Spinal cord (tissue), 9 donors: ENCODE measurements at regions not wholly inside any gene's neighbourhood (a gene's known extent, or its start where the extent isn't known, plus 50 kb on each side); places are given as distances from the start of the nearest gene placed in this dataset.
A peak's percentile ranks its signal among the peaks of the same experiment; 100 is the strongest.

Experiments
- DNase-seq, 6 donors: peaks; one replicate each; pipeline versions ENCODE4 v3.0.0 to v3.0.0-alpha.2; 2013 to 2015; ENCODE audit warnings: low spot score in 6 of 6, low read depth in 4 of 6
- H3K27ac ChIP-seq: one replicate; pipeline ENCODE4 v1.5.1; 2013; ENCODE audit warnings: low read depth, low read length, control low read depth
- H3K27me3 ChIP-seq: one replicate; pipeline ENCODE4 v1.6.1; 2013; ENCODE audit warnings: low read length; ENCODE audit not compliant: control insufficient read depth, insufficient read depth
- H3K36me3 ChIP-seq: one replicate; pipeline ENCODE4 v1.6.1; 2013; ENCODE audit warnings: low read length; ENCODE audit not compliant: control insufficient read depth, insufficient read depth
- H3K4me1 ChIP-seq: one replicate; pipeline ENCODE4 v1.6.1; 2013; ENCODE audit warnings: low read length; ENCODE audit not compliant: control insufficient read depth, insufficient read depth
- H3K4me3 ChIP-seq: one replicate; pipeline ENCODE4 v1.5.1; 2013; ENCODE audit warnings: low read depth, low read length, control low read depth
- H3K9me3 ChIP-seq: one replicate; pipeline ENCODE4 v1.6.1; 2013; ENCODE audit warnings: low read length; ENCODE audit not compliant: control insufficient read depth, insufficient read depth
- WGBS: methylation state at CpG from one replicate; pipeline ENCODE4 v1.1.5; 2013; ENCODE audit warnings: missing lambda C conversion rate; ENCODE audit not compliant: insufficient coverage; 5-methylcytosine and 5-hydroxymethylcytosine counted together
- donor health status: healthy.

DNA sequence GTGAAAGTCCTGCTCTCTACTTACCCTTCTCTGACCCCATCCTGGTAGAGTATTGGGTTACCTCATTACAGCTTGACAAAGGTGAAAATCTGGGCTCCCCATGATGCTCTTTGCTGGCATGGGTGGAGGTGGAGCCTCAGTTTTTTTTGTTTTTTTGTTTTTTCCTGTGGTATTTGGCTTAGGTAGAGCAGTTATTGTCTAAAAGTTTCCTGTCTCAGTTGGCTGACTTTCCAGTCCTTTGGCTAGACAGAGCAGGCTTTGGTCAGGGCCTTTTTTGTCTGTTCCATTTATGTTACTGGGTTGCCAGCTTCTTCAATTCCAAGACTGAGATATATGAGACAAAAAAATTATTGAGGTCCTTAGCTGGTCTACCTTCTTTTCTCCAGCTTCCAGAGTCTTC lies 163.4 kb downstream of the GALC start:
- no peaks in the 10 kb centered on the region for H3K9me3 ChIP-seq
- no peaks in the 10 kb centered on the region for H3K36me3 ChIP-seq
- H3K4me3 ChIP-seq: no peak overlapping the region
- H3K27me3 ChIP-seq: no peaks in the 10 kb centered on the region
- DNase-seq: no peak
- no peak overlapping the region for H3K27ac ChIP-seq
- H3K4me1 ChIP-seq: no peaks in the 10 kb centered on the region

DNA sequence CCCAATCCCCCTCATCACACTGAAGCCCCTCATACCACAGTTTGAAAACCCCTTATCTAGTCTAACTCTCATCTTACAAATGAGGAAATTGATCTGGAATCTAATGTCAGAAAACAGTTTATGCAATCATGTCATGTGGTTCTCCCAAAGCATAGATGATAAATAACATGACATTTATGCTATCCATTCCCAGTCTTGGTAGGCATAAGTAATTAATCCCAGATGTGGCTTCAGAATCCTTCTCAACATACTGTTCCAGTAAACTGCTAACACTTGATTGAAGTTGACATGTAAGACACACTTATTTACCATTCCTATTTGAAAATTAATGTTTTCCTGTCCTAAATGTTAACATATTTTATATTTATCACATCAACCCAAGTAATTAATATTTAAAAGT lies 168.7 kb downstream of the GALC start:
- no peak overlapping the region for H3K27ac ChIP-seq
- H3K36me3 ChIP-seq: no peaks in the 10 kb centered on the region
- no peak overlapping the region for H3K4me3 ChIP-seq
- no peaks in the 10 kb centered on the region for H3K4me1 ChIP-seq
- H3K9me3 ChIP-seq: no peaks in the 10 kb centered on the region
- H3K27me3 ChIP-seq: no peaks in the 10 kb centered on the region
- no peak for DNase-seq

GRCh38 chr14:87816416-87816815 lies 176.6 kb downstream of the GALC start:
- Histone ChIP-seq H3K9me3 (peaks cover 2% of the 10 kb centered on the region), H3K36me3 (no peaks in the 10 kb centered on the region), H3K27me3 (no peaks in the 10 kb centered on the region), H3K27ac (no peak overlapping the region), H3K4me3 (no peak overlapping the region), H3K4me1 (no peaks in the 10 kb centered on the region)
- no peak for DNase-seq
- WGBS: no CpG with 5 or more reads among the region's 3 CpGs

GRCh38 chr14:87815121-87815520 lies 177.9 kb downstream of the GALC start:
- WGBS: 88% methylated on average over 2 of the region's 9 CpGs
- no peaks in the 10 kb centered on the region for H3K36me3 ChIP-seq
- H3K9me3 ChIP-seq: peaks cover 2% of the 10 kb centered on the region
- H3K4me1 ChIP-seq: no peaks in the 10 kb centered on the region
- H3K4me3 ChIP-seq: no peak overlapping the region
- no peak overlapping the region for H3K27ac ChIP-seq
- DNase-seq: no peak
- H3K27me3 ChIP-seq: no peaks in the 10 kb centered on the region

DNA sequence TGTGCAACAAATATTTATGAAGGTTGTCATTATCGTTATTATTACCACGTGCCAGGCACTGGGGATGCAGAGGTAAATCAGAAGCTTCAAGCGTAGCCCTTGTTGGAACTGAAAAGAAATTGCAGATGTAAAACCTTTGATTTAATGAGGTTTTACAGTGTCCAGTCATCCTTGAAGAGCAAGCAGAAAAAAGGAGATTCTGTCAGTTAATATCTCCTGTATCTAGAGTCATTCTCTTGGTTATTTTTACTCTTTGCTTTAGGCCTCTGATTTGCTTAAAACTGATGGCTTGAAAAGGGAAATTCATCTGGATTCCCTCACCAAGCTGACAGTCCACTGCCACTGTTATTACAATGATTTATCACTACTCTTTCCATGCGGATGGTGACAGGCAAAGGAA lies 179.3 kb downstream of the GALC start:
- Histone ChIP-seq H3K27ac (no peak overlapping the region), H3K4me1 (no peaks in the 10 kb centered on the region), H3K4me3 (no peak overlapping the region), H3K36me3 (no peaks in the 10 kb centered on the region), H3K9me3 (peaks cover 2% of the 10 kb centered on the region), H3K27me3 (no peaks in the 10 kb centered on the region)
- WGBS: 60% methylated on average over 3 of the region's 4 CpGs
- peak in 1 of 6 donors; percentile 58 for DNase-seq

- WGBS: no CpG with 5 or more reads among the region's 1 CpG
- no peak for DNase-seq
- no peak overlapping the region for H3K4me3 ChIP-seq
- H3K27me3 ChIP-seq: no peaks in the 10 kb centered on the region
- H3K36me3 ChIP-seq: no peaks in the 10 kb centered on the region
- no peak overlapping the region for H3K27ac ChIP-seq
- peaks cover 2% of the 10 kb centered on the region for H3K9me3 ChIP-seq
- no peaks in the 10 kb centered on the region for H3K4me1 ChIP-seq
These were observed 179.8 kb downstream of the GALC start for GRCh38 chr14:87813211-87813610.

DNA sequence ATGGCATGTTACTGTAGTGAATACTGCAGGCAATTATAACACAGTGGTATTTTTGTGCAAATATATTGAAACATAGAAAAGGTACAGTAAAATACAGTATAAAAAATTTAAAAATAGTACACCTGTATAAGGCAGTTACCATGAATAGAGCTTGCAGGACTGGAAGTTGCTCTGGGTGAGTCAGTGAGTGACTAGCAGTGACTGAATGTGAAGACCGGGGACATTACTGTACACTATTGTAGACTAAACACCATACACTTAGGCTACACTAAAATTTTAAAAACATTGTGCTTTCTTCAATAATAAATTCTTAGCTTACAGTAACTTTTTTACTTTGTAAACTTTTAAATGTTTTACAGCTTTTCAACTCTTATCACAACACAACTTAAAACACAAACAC lies 181.7 kb downstream of the GALC start:
- Histone ChIP-seq H3K4me3 (no peak overlapping the region), H3K9me3 (no peaks in the 10 kb centered on the region), H3K36me3 (no peaks in the 10 kb centered on the region), H3K4me1 (no peaks in the 10 kb centered on the region), H3K27me3 (no peaks in the 10 kb centered on the region), H3K27ac (no peak overlapping the region)
- DNase-seq: no peak
- no CpG with 5 or more reads among the region's 1 CpG for WGBS

DNA sequence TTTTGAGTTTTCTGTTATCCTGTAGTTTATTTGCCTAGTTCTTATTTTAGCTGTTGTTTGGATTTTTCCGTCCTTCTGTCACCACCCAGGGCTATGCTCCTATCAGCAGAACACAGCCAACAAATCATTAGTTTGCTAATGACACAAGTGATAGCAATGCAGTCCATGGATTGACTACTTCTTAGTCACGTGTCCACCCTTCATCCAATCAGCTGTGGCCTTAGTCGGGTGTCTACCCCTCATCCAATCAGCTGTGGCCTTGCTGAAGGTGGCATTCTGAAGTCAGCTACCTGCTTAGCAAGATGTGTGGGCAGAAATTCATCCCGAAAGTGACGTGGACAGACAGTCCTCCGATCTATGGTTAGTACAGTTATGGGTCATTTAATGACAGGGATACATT lies 182.3 kb downstream of the GALC start:
- no peak for DNase-seq

GRCh38 chr14:87809261-87809660 lies 183.7 kb downstream of the GALC start:
- DNase-seq: peak in 1 of 6 donors; percentile 80
- WGBS: 90% methylated on average over 3 of the region's 5 CpGs
- Histone ChIP-seq H3K27ac (no peak overlapping the region), H3K9me3 (no peaks in the 10 kb centered on the region), H3K4me3 (no peak overlapping the region), H3K27me3 (no peaks in the 10 kb centered on the region), H3K36me3 (no peaks in the 10 kb centered on the region), H3K4me1 (no peaks in the 10 kb centered on the region)

More for the DNA sequence above, 182.3 kb downstream of the GALC start:
- no peak overlapping the region for H3K27ac ChIP-seq
- H3K9me3 ChIP-seq: no peaks in the 10 kb centered on the region
- H3K4me3 ChIP-seq: no peak overlapping the region
- H3K27me3 ChIP-seq: no peaks in the 10 kb centered on the region
- no peaks in the 10 kb centered on the region for H3K36me3 ChIP-seq
- WGBS: 70% methylated on average over 2 of the region's 6 CpGs
- H3K4me1 ChIP-seq: no peaks in the 10 kb centered on the region

DNA sequence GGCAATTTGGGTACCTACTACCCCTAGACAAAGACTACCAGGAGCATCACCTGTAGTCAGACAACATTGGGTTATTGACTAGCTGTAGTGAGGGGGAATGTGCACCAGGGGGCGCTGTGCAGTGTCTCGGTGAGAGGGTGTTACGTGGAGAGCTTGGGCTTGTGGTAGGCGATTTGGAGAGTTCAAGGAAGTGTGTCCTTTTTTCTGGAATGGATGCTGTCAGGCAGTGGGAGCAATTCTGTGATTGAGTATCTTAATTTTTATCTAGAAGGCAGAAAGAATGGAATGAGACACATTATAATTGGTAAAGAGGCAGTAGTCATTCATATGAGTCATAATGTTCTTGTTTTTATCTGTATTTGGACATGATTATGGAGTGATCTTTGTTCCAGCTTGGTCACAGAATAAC lies 187.7 kb downstream of the GALC start:
- no peaks in the 10 kb centered on the region for H3K4me1 ChIP-seq
- DNase-seq: no peak
- no peak overlapping the region for H3K27ac ChIP-seq
- H3K4me3 ChIP-seq: no peak overlapping the region
- 14% methylated on average over 4 of the region's 4 CpGs for WGBS
- no peaks in the 10 kb centered on the region for H3K27me3 ChIP-seq
- H3K9me3 ChIP-seq: no peaks in the 10 kb centered on the region
- H3K36me3 ChIP-seq: no peaks in the 10 kb centered on the region

GRCh38 chr14:87800216-87800615 lies 192.8 kb downstream of the GALC start:
- DNase-seq: no peak
- Histone ChIP-seq H3K4me1 (no peaks in the 10 kb centered on the region), H3K9me3 (no peaks in the 10 kb centered on the region), H3K27me3 (no peaks in the 10 kb centered on the region), H3K36me3 (no peaks in the 10 kb centered on the region), H3K27ac (no peak overlapping the region), H3K4me3 (no peak overlapping the region)
